ENCODE measurements at regions not wholly inside any gene's neighbourhood (a gene's known extent, or its start where the extent isn't known, plus 50 kb on each side); places are given as distances from the start of the nearest gene placed in this dataset.

GRCh38 chr2:225131898-225132297, 89.6 kb upstream of the DOCK10 start:
- no peak for DNase-seq

- no peak for DNase-seq
These were observed 87.8 kb upstream of the DOCK10 start for GRCh38 chr2:225130093-225130492.

GRCh38 chr2:225124311-225125017, 82.2 kb upstream of the DOCK10 start:
- DNase-seq = peak; percentile 15 to 62

GRCh38 chr2:225122583-225123486, 80.6 kb upstream of the DOCK10 start:
- no peak for DNase-seq

- no peak for DNase-seq
These were observed 79.7 kb upstream of the DOCK10 start for GRCh38 chr2:225122007-225122406.

- DNase-seq = no peak
These were observed 77.9 kb upstream of the DOCK10 start for GRCh38 chr2:225120186-225120585.

- no peak for DNase-seq
These were observed 74.9 kb upstream of the DOCK10 start for GRCh38 chr2:225117051-225117716.

GRCh38 chr2:225114786-225115323, 72.6 kb upstream of the DOCK10 start:
- DNase-seq = no peak

GRCh38 chr2:225113371-225114015, 71.2 kb upstream of the DOCK10 start:
- no peak for DNase-seq

- no peak for DNase-seq
These were observed 70.3 kb upstream of the DOCK10 start for GRCh38 chr2:225112362-225113126.

GRCh38 chr2:225108805-225109204, 66.5 kb upstream of the DOCK10 start:
- DNase-seq = no peak

GRCh38 chr2:225104971-225105370, 62.7 kb upstream of the DOCK10 start:
- DNase-seq = no peak

- no peak for DNase-seq
These were observed 62.1 kb upstream of the DOCK10 start for GRCh38 chr2:225104321-225104720.

GRCh38 chr2:225103737-225104141, 61.5 kb upstream of the DOCK10 start:
- no peak for DNase-seq

- DNase-seq = no peak
These were observed 58.6 kb upstream of the DOCK10 start for GRCh38 chr2:225100856-225101294.

GRCh38 chr2:225100269-225100668, 58.0 kb upstream of the DOCK10 start:
- no peak for DNase-seq

- DNase-seq = no peak
These were observed 54.8 kb upstream of the DOCK10 start for GRCh38 chr2:225097035-225097434.
